Keratinocyte (primary cell): ENCODE measurements at regions not wholly inside any gene's neighbourhood (a gene's known extent, or its start where the extent isn't known, plus 50 kb on each side); places are given as distances from the start of the nearest gene placed in this dataset.

ENCODE experiments used
- DNase-seq: peaks from one replicate; pipeline ENCODE4 v3.0.0-alpha.2; 2011; ENCODE audit warnings: low read depth, missing footprints, low spot score
- FAIRE-seq: peaks from 2 replicates; lab custom pipeline; 2011; peaks lifted over from hg19 to GRCh38; lab: Jason Lieb, UNC
- H2AFZ ChIP-seq: 2 replicates; pipeline ENCODE4 v1.6.0; 2012; ENCODE audit warnings: low read length, control low read depth, inconsistent platforms; ENCODE audit not compliant: control insufficient read depth
- H3K27ac ChIP-seq: 2 replicates; pipeline ENCODE4 v1.5.1; 2011; ENCODE audit warnings: low read length; ENCODE audit not compliant: control insufficient read depth, insufficient read depth
- H3K27me3 ChIP-seq: 3 replicates; pipeline ENCODE4 v1.6.0; 2011; ENCODE audit warnings: low read length; ENCODE audit not compliant: control insufficient read depth, insufficient read depth; ENCODE audit errors: extremely low read depth
- H3K36me3 ChIP-seq, 2 experiments: 2 replicates in 1 of 2; 3 replicates in 1 of 2; pipeline ENCODE4 v1.5.1; 2011; ENCODE audit warnings: low read length in 2 of 2, mild to moderate bottlenecking in 1 of 2; ENCODE audit not compliant: control insufficient read depth in 2 of 2, insufficient read depth in 2 of 2; ENCODE audit errors: extremely low read depth in 1 of 2
- H3K4me1 ChIP-seq: 3 replicates; pipeline ENCODE4 v1.5.1; 2011; ENCODE audit warnings: low read length; ENCODE audit not compliant: control insufficient read depth, insufficient read depth; ENCODE audit errors: extremely low read depth
- H3K4me2 ChIP-seq: 3 replicates; pipeline ENCODE4 v1.6.0; 2011; ENCODE audit warnings: low read depth, low read length; ENCODE audit not compliant: control insufficient read depth, insufficient read depth; ENCODE audit errors: extremely low read depth
- H3K4me3 ChIP-seq, 3 experiments: fragments of 200-600 bp in 1 of 3; sonication (generic) in 1 of 3; 2 replicates in 2 of 3; 3 replicates in 1 of 3; pipeline ENCODE4 v1.5.1; 2011 to 2016; ENCODE audit warnings: low read length in 3 of 3, mild to moderate bottlenecking in 3 of 3, control low read depth in 2 of 3, inconsistent platforms in 1 of 3, low read depth in 1 of 3, mixed read lengths in 1 of 3, mixed run types in 1 of 3, moderate library complexity in 1 of 3; ENCODE audit not compliant: control insufficient read depth in 2 of 3, insufficient read depth in 2 of 3; ENCODE audit errors: extremely low read depth in 1 of 3
- H3K79me2 ChIP-seq: 2 replicates; pipeline ENCODE4 v1.6.0; 2012; ENCODE audit warnings: low read length; ENCODE audit not compliant: control insufficient read depth, insufficient read depth
- H3K9ac ChIP-seq: 3 replicates; pipeline ENCODE4 v1.6.0; 2011; ENCODE audit warnings: low read length; ENCODE audit not compliant: control insufficient read depth, insufficient read depth; ENCODE audit errors: extremely low read depth
- H3K9me1 ChIP-seq: 3 replicates; pipeline ENCODE4 v1.6.0; 2011; ENCODE audit warnings: low read length; ENCODE audit not compliant: control insufficient read depth, insufficient read depth; ENCODE audit errors: extremely low read depth
- H3K9me3 ChIP-seq: 2 replicates; pipeline ENCODE4 v1.5.1; 2012; ENCODE audit warnings: low read depth, low read length; ENCODE audit not compliant: control insufficient read depth
- H4K20me1 ChIP-seq: 3 replicates; pipeline ENCODE4 v1.6.0; 2011; ENCODE audit warnings: low read length; ENCODE audit not compliant: control insufficient read depth, insufficient read depth; ENCODE audit errors: extremely low read depth
- CTCF ChIP-seq, 3 experiments: IDR thresholded peaks in 1 of 3; conservative IDR thresholded peaks in 1 of 3; optimal IDR thresholded peaks in 1 of 3; 2 replicates in 2 of 3; 3 replicates in 1 of 3; pipeline versions ENCODE3 to v1.5.1; 2011; ENCODE audit warnings: low read length in 3 of 3, mild to moderate bottlenecking in 3 of 3, moderate library complexity in 2 of 3, control low read depth in 1 of 3, inconsistent platforms in 1 of 3; ENCODE audit not compliant: insufficient read depth in 2 of 3; ENCODE audit errors: extremely low read depth in 1 of 3
- EZH2 ChIP-seq: IDR thresholded peaks from one replicate; pipeline ENCODE4 v1.6.1; 2012; ENCODE audit warnings: inconsistent platforms, mild to moderate bottlenecking, low read length, moderate library complexity
- dilution Hi-C: fragments of 300-500 bp; cut with MboI; formaldehyde crosslinking; loops from one replicate; pipeline ENCODE4 v1.7.0; 2020; ENCODE audit warnings: low sequenced_read_pairs; ENCODE audit not compliant: extremely low pct_ligation_motif_present

GRCh38 chr2:226669905-226670304, 129.7 kb downstream of the IRS1 start:
- Histone ChIP-seq H3K4me3 (no peak overlapping the region), H3K27me3 (no peaks in the 10 kb centered on the region), H3K9me3 (no peaks in the 10 kb centered on the region), H3K27ac (no peak overlapping the region), H3K4me1 (peaks cover 37% of the 10 kb centered on the region), H2AFZ (no peak overlapping the region), H3K4me2 (no peak overlapping the region), H3K36me3 (no peaks in the 10 kb centered on the region), H3K79me2 (no peaks in the 10 kb centered on the region), H3K9ac (no peak overlapping the region), H3K9me1 (no peaks in the 10 kb centered on the region), H4K20me1 (no peaks in the 10 kb centered on the region)
- dilution Hi-C loops, result no loop called here
- DNase-seq (no peak), FAIRE-seq (no peak)
- TF ChIP-seq CTCF (optimal IDR thresholded peaks at IDR 0.05 in 1 of 3, IDR thresholded peaks at IDR 0.05 in 1 of 3, conservative IDR thresholded peaks at IDR 0.05 in 1 of 3; ENCODE audit: extremely low read depth in 1 of 3, insufficient read depth in 2 of 3, low read length in 3 of 3), result no peak

GRCh38 chr2:226669249-226669648, 130.4 kb downstream of the IRS1 start:
- Histone ChIP-seq H3K4me1 (peaks cover 37% of the 10 kb centered on the region), H3K27ac (no peak overlapping the region), H3K9me3 (no peaks in the 10 kb centered on the region), H3K4me2 (no peak overlapping the region), H3K27me3 (no peaks in the 10 kb centered on the region), H2AFZ (no peak overlapping the region), H3K9ac (no peak overlapping the region), H3K4me3 (no peak overlapping the region), H3K9me1 (no peaks in the 10 kb centered on the region), H4K20me1 (no peaks in the 10 kb centered on the region), H3K79me2 (no peaks in the 10 kb centered on the region), H3K36me3 (no peaks in the 10 kb centered on the region)
- FAIRE-seq (no peak), DNase-seq (no peak)
- dilution Hi-C loops, result no loop called here
- TF ChIP-seq EZH2, result no peak
- no peak for TF ChIP-seq CTCF (optimal IDR thresholded peaks at IDR 0.05 in 1 of 3, IDR thresholded peaks at IDR 0.05 in 1 of 3, conservative IDR thresholded peaks at IDR 0.05 in 1 of 3; ENCODE audit: extremely low read depth in 1 of 3, insufficient read depth in 2 of 3, low read length in 3 of 3)
